Activated CD4-positive, alpha-beta T cell treated with anti-CD3 and anti-CD28 coated beads, Interleukin-2, amount 50 U/mL, for 48 hours (primary cell): ENCODE measurements at regions not wholly inside any gene's neighbourhood (a gene's known extent, or its start where the extent isn't known, plus 50 kb on each side); places are given as distances from the start of the nearest gene placed in this dataset.

Source experiments
- DNase-seq, 2 experiments: peaks; one replicate each; pipeline ENCODE4 v3.0.0-alpha.2; 2020

GRCh38 chr16:54397838-54398237 lies 111.3 kb upstream of the IRX3 start:
- DNase-seq: no peak

GRCh38 chr16:54397190-54397835 lies 110.7 kb upstream of the IRX3 start:
- no peak for DNase-seq

GRCh38 chr16:54389836-54390494 lies 103.4 kb upstream of the IRX3 start:
- no peak for DNase-seq

GRCh38 chr16:54385141-54385540 lies 98.6 kb upstream of the IRX3 start:
- DNase-seq: no peak

- no peak for DNase-seq
These were observed 95.2 kb upstream of the IRX3 start for GRCh38 chr16:54381601-54382313.

GRCh38 chr16:54375071-54375470 lies 88.5 kb upstream of the IRX3 start:
- DNase-seq: no peak

- DNase-seq: no peak
These were observed 87.2 kb upstream of the IRX3 start for GRCh38 chr16:54373534-54374520.

- no peak for DNase-seq
These were observed 83.9 kb upstream of the IRX3 start for GRCh38 chr16:54370278-54371040.

GRCh38 chr16:54369861-54370260 lies 83.3 kb upstream of the IRX3 start:
- no peak for DNase-seq

GRCh38 chr16:54366943-54367342 lies 80.4 kb upstream of the IRX3 start:
- DNase-seq: no peak

- no peak for DNase-seq
These were observed 79.5 kb upstream of the IRX3 start for GRCh38 chr16:54365990-54366634.

GRCh38 chr16:54363766-54364165 lies 77.2 kb upstream of the IRX3 start:
- DNase-seq: no peak

GRCh38 chr16:54362591-54363206 lies 76.1 kb upstream of the IRX3 start:
- no peak for DNase-seq

- DNase-seq: no peak
These were observed 74.7 kb upstream of the IRX3 start for GRCh38 chr16:54361246-54361645.

GRCh38 chr16:54360681-54361080 lies 74.1 kb upstream of the IRX3 start:
- DNase-seq: no peak

GRCh38 chr16:54359555-54359954 lies 73.0 kb upstream of the IRX3 start:
- DNase-seq: no peak

- DNase-seq: no peak
These were observed 72.5 kb upstream of the IRX3 start for GRCh38 chr16:54359081-54359480.

- no peak for DNase-seq
These were observed 69.8 kb upstream of the IRX3 start for GRCh38 chr16:54356391-54356790.

- DNase-seq: no peak
These were observed 68.7 kb upstream of the IRX3 start for GRCh38 chr16:54355251-54355650.

GRCh38 chr16:54353097-54353496 lies 66.5 kb upstream of the IRX3 start:
- DNase-seq: no peak

- DNase-seq: no peak
These were observed 64.6 kb upstream of the IRX3 start for GRCh38 chr16:54351171-54351570.
